Neuronal stem cell (in vitro differentiated cells): ENCODE measurements at regions not wholly inside any gene's neighbourhood (a gene's known extent, or its start where the extent isn't known, plus 50 kb on each side); places are given as distances from the start of the nearest gene placed in this dataset.

Experiments used
- DNase-seq: peaks from one replicate; pipeline ENCODE4 v3.0.0-alpha.2; 2013; ENCODE audit warnings: low spot score
- H2AFZ ChIP-seq: one replicate; pipeline ENCODE4 v1.6.1; 2013; ENCODE audit warnings: mild to moderate bottlenecking, low read length, inconsistent platforms
- H2AK5ac ChIP-seq: 2 replicates; pipeline ENCODE4 v1.6.1; 2013; ENCODE audit warnings: low read depth, mild to moderate bottlenecking, inconsistent platforms, low read length, moderate library complexity, mixed read lengths
- H2BK120ac ChIP-seq: 2 replicates; pipeline ENCODE4 v1.6.1; 2013; ENCODE audit warnings: low read depth, mild to moderate bottlenecking, inconsistent platforms, low read length, moderate library complexity, mixed read lengths
- H2BK12ac ChIP-seq: one replicate; pipeline ENCODE4 v1.6.1; 2013; ENCODE audit warnings: low read length, inconsistent platforms
- H2BK15ac ChIP-seq: 2 replicates; pipeline ENCODE4 v1.6.1; 2013; ENCODE audit warnings: mild to moderate bottlenecking, low read length, inconsistent platforms, mixed read lengths
- H2BK5ac ChIP-seq: one replicate; pipeline ENCODE4 v1.6.1; 2013; ENCODE audit warnings: inconsistent platforms, mild to moderate bottlenecking, low read length, moderate library complexity
- H3K14ac ChIP-seq: one replicate; pipeline ENCODE4 v1.6.1; 2013; ENCODE audit warnings: low read length, inconsistent platforms
- H3K18ac ChIP-seq: 2 replicates; pipeline ENCODE4 v1.6.1; 2013; ENCODE audit warnings: low read length, inconsistent platforms
- H3K23ac ChIP-seq: 2 replicates; pipeline ENCODE4 v1.6.1; 2013; ENCODE audit warnings: low read depth, mild to moderate bottlenecking, mixed read lengths, low read length, inconsistent platforms; ENCODE audit not compliant: poor library complexity
- H3K27ac ChIP-seq: replicated peaks from 3 replicates; pipeline ENCODE4 v1.5.1; 2013; ENCODE audit warnings: low read length, inconsistent platforms
- H3K27me3 ChIP-seq, 3 experiments: 2 replicates each; pipeline ENCODE4 v1.6.1; 2013; ENCODE audit warnings: low read length in 3 of 3, mild to moderate bottlenecking in 2 of 3, inconsistent platforms in 1 of 3, low read depth in 1 of 3, mixed read lengths in 1 of 3, moderate library complexity in 1 of 3; ENCODE audit not compliant: control insufficient read depth in 3 of 3, insufficient read depth in 3 of 3
- H3K36me3 ChIP-seq, 2 donors: replicated peaks in 1 of 2; 2 replicates each; pipeline ENCODE4 v1.6.1; 2013; ENCODE audit warnings: low read length in 2 of 2; ENCODE audit not compliant: control insufficient read depth in 2 of 2, insufficient read depth in 2 of 2
- H3K4ac ChIP-seq: 2 replicates; pipeline ENCODE4 v1.6.1; 2013; ENCODE audit warnings: inconsistent platforms, mild to moderate bottlenecking, low read length, moderate library complexity
- H3K4me1 ChIP-seq, 2 donors: 1 replicate in 1 of 2; 2 replicates in 1 of 2; pipeline ENCODE4 v1.6.1; 2013; ENCODE audit warnings: low read length in 2 of 2, low read depth in 1 of 2; ENCODE audit not compliant: control insufficient read depth in 2 of 2, insufficient read depth in 1 of 2
- H3K4me2 ChIP-seq: one replicate; pipeline ENCODE4 v1.6.1; 2013; ENCODE audit warnings: mild to moderate bottlenecking, low read length, inconsistent platforms; ENCODE audit not compliant: insufficient read depth, poor library complexity, severe bottlenecking
- H3K4me3 ChIP-seq, 2 donors: 2 replicates each; pipeline ENCODE4 v1.5.1; 2013; ENCODE audit warnings: low read length in 2 of 2, mild to moderate bottlenecking in 2 of 2, inconsistent platforms in 1 of 2, moderate library complexity in 1 of 2
- H3K79me1 ChIP-seq: one replicate; pipeline ENCODE4 v1.6.1; 2013; ENCODE audit warnings: low read depth, mild to moderate bottlenecking, inconsistent platforms, low read length, moderate library complexity
- H3K9ac ChIP-seq: one replicate; pipeline ENCODE4 v1.6.1; 2013; ENCODE audit warnings: mild to moderate bottlenecking, low read depth, low read length, inconsistent platforms; ENCODE audit not compliant: poor library complexity
- H3K9me3 ChIP-seq, 2 donors: replicated peaks in 1 of 2; 2 replicates each; pipeline versions ENCODE3 to v1.6.1; 2013; ENCODE audit warnings: low read length in 2 of 2, mild to moderate bottlenecking in 2 of 2, inconsistent platforms in 1 of 2, low read depth in 1 of 2, mixed read lengths in 1 of 2, moderate library complexity in 1 of 2; ENCODE audit not compliant: control insufficient read depth in 2 of 2, insufficient read depth in 1 of 2
- H4K8ac ChIP-seq: one replicate; pipeline ENCODE4 v1.6.1; 2013; ENCODE audit warnings: low read depth, mild to moderate bottlenecking, inconsistent platforms, low read length, moderate library complexity
- H4K91ac ChIP-seq: one replicate; pipeline ENCODE4 v1.6.1; 2013; ENCODE audit warnings: low read length, low read depth, mild to moderate bottlenecking, inconsistent platforms; ENCODE audit not compliant: poor library complexity
- whole genome bisulfite sequencing, 2 donors: extraction: QIAGEN DNeasy Blood & Tissue Kit; methylation state at CpG; one replicate each; pipeline ENCODE4 v1.1.7; 2013; ENCODE audit warnings: missing lambda C conversion rate in 2 of 2, mixed read lengths in 1 of 2; ENCODE audit not compliant: insufficient read length in 2 of 2, insufficient replicate concordance in 1 of 2; ENCODE audit errors: extremely low coverage in 2 of 2; 5-methylcytosine and 5-hydroxymethylcytosine counted together

DNA sequence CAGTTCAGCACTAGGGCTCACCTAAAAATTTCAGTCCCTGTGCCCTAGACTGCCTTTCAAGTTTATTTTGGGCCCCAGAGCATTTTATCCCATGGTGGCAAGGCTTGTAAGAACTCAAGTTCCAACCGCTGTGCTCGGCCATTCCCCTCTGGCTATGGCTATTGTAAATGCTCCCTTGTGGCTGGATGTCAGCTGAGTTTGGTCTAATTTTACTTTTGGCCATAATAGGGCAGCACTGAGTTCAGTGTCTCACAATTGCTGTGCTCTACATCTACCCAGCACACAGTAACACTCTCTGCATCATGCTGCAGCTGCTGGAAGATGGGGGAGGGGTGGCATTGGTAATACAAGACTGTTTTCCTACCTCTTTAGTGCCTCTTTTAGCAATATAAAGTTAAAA is 210.8 kb upstream of the IRS4 start:
- WGBS, 2 donors: no CpG with 5 or more reads among the region's 2 CpGs
- Histone ChIP-seq H3K36me3 (no peaks in the 10 kb centered on the region), H3K4me2 (no peak overlapping the region), H2BK12ac (no peak overlapping the region), H3K27ac (no peak overlapping the region), H3K4ac (no peak overlapping the region), H4K8ac (no peak overlapping the region), H3K79me1 (no peaks in the 10 kb centered on the region), H3K4me1 (no peaks in the 10 kb centered on the region), H3K9ac (no peak overlapping the region), H3K14ac (no peak overlapping the region), H2BK15ac (no peak overlapping the region), H2BK5ac (no peak overlapping the region), H2AFZ (peak overlapping the region; percentile 61), H3K9me3 (no peaks in the 10 kb centered on the region), H3K23ac (no peak overlapping the region), H3K27me3 (peaks cover 0 to 3% (median 0%) of the 10 kb centered on the region in 3 experiments), H2BK120ac (no peak overlapping the region), H3K18ac (no peak overlapping the region), H4K91ac (no peak overlapping the region), H2AK5ac (no peak overlapping the region), H3K4me3 (no peak overlapping the region)
- DNase-seq: no peak

- no peak overlapping the region for H3K4me3 ChIP-seq
- no peak overlapping the region for H3K18ac ChIP-seq
- no peaks in the 10 kb centered on the region for H3K4me1 ChIP-seq
- H3K27me3 ChIP-seq: peaks cover 0 to 3% (median 0%) of the 10 kb centered on the region in 3 experiments
- WGBS, 2 donors: no CpG with 5 or more reads among the region's 4 CpGs
- no peak overlapping the region for H3K9ac ChIP-seq
- peak overlapping the region; percentile 61 for H2AFZ ChIP-seq
- H4K8ac ChIP-seq: no peak overlapping the region
- H3K14ac ChIP-seq: no peak overlapping the region
- H3K4me2 ChIP-seq: no peak overlapping the region
- no peak overlapping the region for H2BK15ac ChIP-seq
- no peak overlapping the region for H3K27ac ChIP-seq
- no peak overlapping the region for H4K91ac ChIP-seq
- H3K79me1 ChIP-seq: no peaks in the 10 kb centered on the region
- no peak for DNase-seq
- H3K9me3 ChIP-seq: no peaks in the 10 kb centered on the region
- H3K36me3 ChIP-seq: no peaks in the 10 kb centered on the region
- no peak overlapping the region for H2BK12ac ChIP-seq
- no peak overlapping the region for H3K23ac ChIP-seq
- H2BK5ac ChIP-seq: no peak overlapping the region
- H2AK5ac ChIP-seq: no peak overlapping the region
- no peak overlapping the region for H3K4ac ChIP-seq
- H2BK120ac ChIP-seq: no peak overlapping the region
Observed at GRCh38 chrX:108946531-108946930, 210.2 kb upstream of the IRS4 start.

GRCh38 chrX:108945883-108946523 is 209.6 kb upstream of the IRS4 start:
- no CpG with 5 or more reads among the region's 3 CpGs for WGBS, 2 donors
- Histone ChIP-seq H3K36me3 (no peaks in the 10 kb centered on the region), H3K14ac (no peak overlapping the region), H2AFZ (no peak overlapping the region), H3K9me3 (no peaks in the 10 kb centered on the region), H2BK5ac (no peak overlapping the region), H2BK12ac (no peak overlapping the region), H3K9ac (no peak overlapping the region), H3K4ac (no peak overlapping the region), H3K4me3 (no peak overlapping the region), H3K4me1 (no peaks in the 10 kb centered on the region), H3K27me3 (peaks cover 0 to 3% (median 0%) of the 10 kb centered on the region in 3 experiments), H3K18ac (no peak overlapping the region), H2BK15ac (no peak overlapping the region), H3K79me1 (no peaks in the 10 kb centered on the region), H3K23ac (no peak overlapping the region), H2BK120ac (no peak overlapping the region), H2AK5ac (no peak overlapping the region), H3K4me2 (no peak overlapping the region), H4K91ac (no peak overlapping the region), H4K8ac (no peak overlapping the region), H3K27ac (no peak overlapping the region)
- DNase-seq: no peak

DNA sequence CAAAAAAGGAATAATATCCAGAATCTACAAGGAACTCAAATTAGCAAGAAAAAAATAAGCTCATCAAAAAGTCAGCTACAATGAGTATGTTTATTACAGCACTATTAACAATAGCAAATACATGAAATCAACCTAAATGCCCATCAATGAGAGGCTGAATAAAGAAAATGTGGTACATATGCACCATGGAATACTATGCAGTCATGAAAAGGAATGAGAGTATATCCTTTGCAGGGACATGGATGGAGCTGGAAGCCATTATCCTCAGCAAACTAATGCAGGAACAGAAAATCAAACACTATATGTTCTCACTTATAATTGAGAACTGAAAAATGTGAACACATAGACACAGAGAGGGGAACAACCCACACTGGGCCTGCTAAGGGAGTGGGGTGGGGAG is 178.4 kb upstream of the IRS4 start:
- Histone ChIP-seq H3K4me3 (no peak overlapping the region), H3K36me3 (no peaks in the 10 kb centered on the region), H2AK5ac (no peak overlapping the region), H2BK12ac (no peak overlapping the region), H2BK15ac (no peak overlapping the region), H3K23ac (no peak overlapping the region), H3K27me3 (no peaks in the 10 kb centered on the region), H3K79me1 (no peaks in the 10 kb centered on the region), H3K18ac (no peak overlapping the region), H4K91ac (no peak overlapping the region), H3K14ac (no peak overlapping the region), H3K27ac (no peak overlapping the region), H3K4me2 (no peak overlapping the region), H3K9me3 (no peaks in the 10 kb centered on the region), H3K9ac (no peak overlapping the region), H3K4me1 (no peaks in the 10 kb centered on the region), H2BK120ac (no peak overlapping the region), H3K4ac (no peak overlapping the region), H2AFZ (no peak overlapping the region), H4K8ac (no peak overlapping the region), H2BK5ac (no peak overlapping the region)
- no peak for DNase-seq
